ENCODE measurements at regions not wholly inside any gene's neighbourhood (a gene's known extent, or its start where the extent isn't known, plus 50 kb on each side); places are given as distances from the start of the nearest gene placed in this dataset.

- no peak for DNase-seq (ENCODE audit: low read depth in 2 of 2)
- no peaks in the 10 kb centered on the region for H3K9me3 ChIP-seq (ENCODE audit: control insufficient read depth, insufficient read depth, low read depth, low read length)
- H3K4me1 ChIP-seq (ENCODE audit: control insufficient read depth, extremely low read depth, insufficient read depth, low read length) = no peaks in the 10 kb centered on the region
- H3K4me2 ChIP-seq (ENCODE audit: extremely low read depth, insufficient read depth, low read length) = no peak overlapping the region
- H3K36me3 ChIP-seq (ENCODE audit: control insufficient read depth, insufficient read depth, low read length) = no peaks in the 10 kb centered on the region
- no peak for TF ChIP-seq CTCF (conservative IDR thresholded peaks at IDR 0.05 in 1 of 2, IDR thresholded peaks at IDR 0.05 in 1 of 2; ENCODE audit: low read depth in 1 of 2, low read length in 2 of 2)
- no peak for TF ChIP-seq EZH2 (IDR thresholded peaks at IDR 0.05; ENCODE audit: low read length, missing control alignments)
- H2AFZ ChIP-seq (ENCODE audit: low read length) = no peak overlapping the region
- H3K27ac ChIP-seq (ENCODE audit: insufficient read depth, low read length) = no peak overlapping the region
- H4K20me1 ChIP-seq (ENCODE audit: control insufficient read depth, extremely low read depth, insufficient read depth, low read length) = no peaks in the 10 kb centered on the region
- no peak overlapping the region for H3K4me3 ChIP-seq (replicated peaks in 1 of 4; ENCODE audit: control extremely low read depth in 1 of 4, insufficient read depth in 1 of 4, low read depth in 3 of 4, low read length in 4 of 4)
- H3K9ac ChIP-seq (ENCODE audit: insufficient read depth, low read length) = no peak overlapping the region
- H3K79me2 ChIP-seq (ENCODE audit: control insufficient read depth, insufficient read depth, low read length) = no peaks in the 10 kb centered on the region
- no peaks in the 10 kb centered on the region for H3K27me3 ChIP-seq (ENCODE audit: control insufficient read depth, insufficient read depth, low read length)
These were observed 132.2 kb upstream of the SESN3 start for GRCh38 chr11:95363164-95363563.

GRCh38 chr11:95361180-95361579 lies 130.2 kb upstream of the SESN3 start:
- TF ChIP-seq EZH2 (IDR thresholded peaks at IDR 0.05; ENCODE audit: low read length, missing control alignments) = no peak
- no peak for TF ChIP-seq CTCF (conservative IDR thresholded peaks at IDR 0.05 in 1 of 2, IDR thresholded peaks at IDR 0.05 in 1 of 2; ENCODE audit: low read depth in 1 of 2, low read length in 2 of 2)
- Histone ChIP-seq H3K79me2 (ENCODE audit: control insufficient read depth, insufficient read depth, low read length) (no peaks in the 10 kb centered on the region), H3K4me2 (ENCODE audit: extremely low read depth, insufficient read depth, low read length) (no peak overlapping the region), H4K20me1 (ENCODE audit: control insufficient read depth, extremely low read depth, insufficient read depth, low read length) (no peaks in the 10 kb centered on the region), H2AFZ (ENCODE audit: low read length) (no peak overlapping the region), H3K27me3 (ENCODE audit: control insufficient read depth, insufficient read depth, low read length) (no peaks in the 10 kb centered on the region), H3K4me3 (replicated peaks in 1 of 4; ENCODE audit: control extremely low read depth in 1 of 4, insufficient read depth in 1 of 4, low read depth in 3 of 4, low read length in 4 of 4) (no peak overlapping the region), H3K9me3 (ENCODE audit: control insufficient read depth, insufficient read depth, low read depth, low read length) (no peaks in the 10 kb centered on the region), H3K27ac (ENCODE audit: insufficient read depth, low read length) (no peak overlapping the region), H3K36me3 (ENCODE audit: control insufficient read depth, insufficient read depth, low read length) (no peaks in the 10 kb centered on the region), H3K4me1 (ENCODE audit: control insufficient read depth, extremely low read depth, insufficient read depth, low read length) (no peaks in the 10 kb centered on the region), H3K9ac (ENCODE audit: insufficient read depth, low read length) (no peak overlapping the region)
- no peak for DNase-seq (ENCODE audit: low read depth in 2 of 2)

DNA sequence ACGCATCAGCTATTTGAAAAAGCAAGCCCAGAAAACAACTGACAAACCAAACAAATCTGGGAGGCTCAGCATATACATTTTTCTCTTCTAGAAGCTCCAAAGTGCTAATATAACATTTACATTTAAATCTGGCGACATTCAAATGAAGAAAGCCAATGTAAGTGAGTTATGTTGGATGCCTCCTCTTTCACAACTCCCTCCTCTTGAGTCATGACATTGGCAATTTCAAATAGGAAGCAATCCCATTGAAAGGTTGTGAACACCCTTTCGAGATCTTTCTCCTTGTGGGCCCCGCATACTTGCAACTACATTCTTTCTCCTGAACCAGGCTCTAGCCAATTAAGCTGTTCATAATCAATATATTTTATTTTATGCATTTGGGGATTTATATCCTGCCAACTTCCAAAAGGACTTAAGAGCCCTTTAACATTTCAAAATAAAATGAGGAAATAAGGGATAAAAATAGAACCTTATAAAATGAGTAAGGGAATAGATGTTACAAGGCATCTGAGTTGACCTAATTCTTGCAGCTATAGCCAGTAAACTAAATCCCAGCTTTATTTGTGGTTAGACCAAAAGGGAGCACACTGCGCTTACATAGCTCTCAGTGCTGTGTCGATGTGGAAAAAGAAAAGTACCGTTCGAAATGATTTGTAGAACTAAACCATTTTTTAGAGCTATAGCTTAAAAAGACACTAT lies 129.5 kb upstream of the SESN3 start:
- TF ChIP-seq EZH2 (IDR thresholded peaks at IDR 0.05; ENCODE audit: low read length, missing control alignments) (no peak), CTCF (conservative IDR thresholded peaks at IDR 0.05 in 1 of 2, IDR thresholded peaks at IDR 0.05 in 1 of 2; ENCODE audit: low read depth in 1 of 2, low read length in 2 of 2) (no peak)
- no peak overlapping the region for H3K4me3 ChIP-seq (replicated peaks in 1 of 4; ENCODE audit: control extremely low read depth in 1 of 4, insufficient read depth in 1 of 4, low read depth in 3 of 4, low read length in 4 of 4)
- DNase-seq (ENCODE audit: low read depth in 2 of 2) = no peak
- H3K36me3 ChIP-seq (ENCODE audit: control insufficient read depth, insufficient read depth, low read length) = no peaks in the 10 kb centered on the region
- no peaks in the 10 kb centered on the region for H3K9me3 ChIP-seq (ENCODE audit: control insufficient read depth, insufficient read depth, low read depth, low read length)
- H3K27me3 ChIP-seq (ENCODE audit: control insufficient read depth, insufficient read depth, low read length) = no peaks in the 10 kb centered on the region
- H2AFZ ChIP-seq (ENCODE audit: low read length) = no peak overlapping the region
- H3K27ac ChIP-seq (ENCODE audit: insufficient read depth, low read length) = no peak overlapping the region
- no peak overlapping the region for H3K4me2 ChIP-seq (ENCODE audit: extremely low read depth, insufficient read depth, low read length)
- no peaks in the 10 kb centered on the region for H3K79me2 ChIP-seq (ENCODE audit: control insufficient read depth, insufficient read depth, low read length)
- no peak overlapping the region for H3K9ac ChIP-seq (ENCODE audit: insufficient read depth, low read length)
- H3K4me1 ChIP-seq (ENCODE audit: control insufficient read depth, extremely low read depth, insufficient read depth, low read length) = no peaks in the 10 kb centered on the region
- no peaks in the 10 kb centered on the region for H4K20me1 ChIP-seq (ENCODE audit: control insufficient read depth, extremely low read depth, insufficient read depth, low read length)
